PC-3 (cell line): ENCODE measurements at regions not wholly inside any gene's neighbourhood (a gene's known extent, or its start where the extent isn't known, plus 50 kb on each side); places are given as distances from the start of the nearest gene placed in this dataset.
"Not testable (repeated sequence)": the region's sequence is repeated elsewhere in the genome, so short reads cannot be mapped to it uniquely, and the experiment has no call there.

Experiments used
- ATAC-seq: fragments of 200-7000 bp; cut with Tn5 transposase; 2 replicates; pipeline ENCODE4 v1.9.1; 2020; ENCODE audit warnings: mild to moderate bottlenecking, moderate library complexity
- BruUV-seq: library from RNA; stranded (reverse); fragments of 400-500 nt; replicated peaks from 2 replicates; lab custom pipeline; 2021; lab: Mats Ljungman, UMichigan
- CTCF ChIA-PET: fragments of 300-600 bp; sonication (Branson Sonifier 250); formaldehyde crosslinking; loops from one replicate; lab custom pipeline; 2022; ENCODE audit warnings: antibody characterized with exemption; lab: Charles Lee
- POLR2A ChIA-PET: fragments of 300-600 bp; sonication (Branson Sonifier 250); formaldehyde crosslinking; loops from one replicate; lab custom pipeline; 2022; ENCODE audit warnings: antibody characterized with exemption; ENCODE audit not compliant: unreplicated experiment; lab: Charles Lee
- DNase-seq: peaks from one replicate; pipeline ENCODE4 v3.0.0-alpha.2; 2015
- H2AFZ ChIP-seq: fragments of 300-600 bp; sonication (generic); 2 replicates; pipeline ENCODE4 v1.6.0; 2016; ENCODE audit warnings: antibody characterized with exemption, low read length
- H3F3A ChIP-seq: fragments of 300-600 bp; sonication (generic); one replicate; pipeline ENCODE4 v1.6.0; 2017; ENCODE audit warnings: antibody characterized with exemption, low read length, control low read depth, mild to moderate bottlenecking; ENCODE audit not compliant: unreplicated experiment
- H3K27ac ChIP-seq: fragments of 300-600 bp; sonication (generic); 2 replicates; pipeline ENCODE4 v1.5.1; 2016; ENCODE audit warnings: mild to moderate bottlenecking, low read length
- H3K27me3 ChIP-seq: fragments of 300-600 bp; sonication (generic); 2 replicates; pipeline ENCODE4 v1.6.1; 2016; ENCODE audit warnings: low read length, mixed read lengths
- H3K36me3 ChIP-seq: fragments of 300-600 bp; sonication (generic); 2 replicates; pipeline ENCODE4 v1.6.1; 2016; ENCODE audit warnings: low read depth, mixed run types, low read length, mixed read lengths
- H3K4me1 ChIP-seq: fragments of 300-600 bp; sonication (generic); 2 replicates; pipeline ENCODE4 v1.5.1; 2016; ENCODE audit warnings: low read length; ENCODE audit not compliant: insufficient read depth
- H3K4me2 ChIP-seq: fragments of 300-600 bp; sonication (generic); 2 replicates; pipeline ENCODE4 v1.6.0; 2016; ENCODE audit warnings: low read length
- H3K4me3 ChIP-seq: fragments of 300-600 bp; sonication (generic); 2 replicates; pipeline ENCODE4 v1.5.1; 2016; ENCODE audit warnings: mild to moderate bottlenecking, low read length, mixed read lengths
- H3K79me2 ChIP-seq: fragments of 300-600 bp; sonication (generic); 2 replicates; pipeline ENCODE4 v1.6.1; 2017; ENCODE audit warnings: low read length, mixed read lengths
- H3K9ac ChIP-seq: fragments of 300-600 bp; sonication (generic); 2 replicates; pipeline ENCODE4 v1.6.0; 2016; ENCODE audit warnings: mild to moderate bottlenecking, low read length
- H3K9me2 ChIP-seq: fragments of 300-600 bp; sonication (generic); replicated peaks from 2 replicates; pipeline ENCODE4 v1.6.1; 2016; ENCODE audit warnings: mixed run types, low read length, mixed read lengths
- H3K9me3 ChIP-seq: fragments of 300-600 bp; sonication (generic); 2 replicates; pipeline ENCODE4 v1.6.1; 2016; ENCODE audit warnings: low read length, mixed read lengths
- H4K20me1 ChIP-seq: fragments of 300-600 bp; sonication (generic); 2 replicates; pipeline ENCODE4 v1.6.1; 2016; ENCODE audit warnings: low read length, mixed read lengths
- CTCF ChIP-seq: fragments of 300-600 bp; sonication (generic); conservative IDR thresholded peaks from 2 replicates; pipeline ENCODE4 v1.5.1; 2017; ENCODE audit warnings: antibody characterized with exemption, low read depth, mild to moderate bottlenecking, low read length
- EZH2 ChIP-seq: fragments of 300-600 bp; sonication (generic); IDR thresholded peaks from one replicate; pipeline ENCODE4 v1.6.1; 2017; ENCODE audit warnings: antibody characterized with exemption, mild to moderate bottlenecking, low read length; ENCODE audit not compliant: unreplicated experiment
- EZH2phosphoT487 ChIP-seq: fragments of 300-600 bp; sonication (generic); IDR thresholded peaks from 2 replicates; pipeline ENCODE4 v1.6.1; 2018; ENCODE audit warnings: mild to moderate bottlenecking, antibody characterized with exemption, low read length, borderline replicate concordance
- intact Hi-C: fragments of 100-400 bp; cut with micrococcal nuclease; formaldehyde crosslinking; loops from 2 replicates; pipeline ENCODE4 v1.9.0; 2023

- DNase-seq = no peak
- Histone ChIP-seq H2AFZ (no peak overlapping the region), H3K4me1 (no peaks in the 10 kb centered on the region), H3K27me3 (no peaks in the 10 kb centered on the region), H3K36me3 (no peaks in the 10 kb centered on the region), H3F3A (no peaks in the 10 kb centered on the region), H3K79me2 (no peaks in the 10 kb centered on the region), H3K9ac (no peak overlapping the region), H3K4me2 (no peak overlapping the region), H3K27ac (no peak overlapping the region), H4K20me1 (no peaks in the 10 kb centered on the region), H3K9me2 (no peaks in the 10 kb centered on the region), H3K4me3 (no peak overlapping the region), H3K9me3 (no peaks in the 10 kb centered on the region)
- BruUV-seq = no TSS peak
- no peak for ATAC-seq
- CTCF ChIA-PET = no interaction called here
- no peak for TF ChIP-seq EZH2
- intact Hi-C loops = no loop called here
- POLR2A ChIA-PET = no interaction called here
Observed at GRCh38 chr3:20931834-20932233, 745.8 kb upstream of the SGO1 start.

GRCh38 chr3:20930034-20930433 is 744.0 kb upstream of the SGO1 start:
- BruUV-seq = no TSS peak
- Histone ChIP-seq H3F3A (no peaks in the 10 kb centered on the region), H3K9ac (no peak overlapping the region), H3K27ac (no peak overlapping the region), H4K20me1 (no peaks in the 10 kb centered on the region), H3K9me3 (no peaks in the 10 kb centered on the region), H3K79me2 (no peaks in the 10 kb centered on the region), H3K9me2 (no peaks in the 10 kb centered on the region), H3K36me3 (no peaks in the 10 kb centered on the region), H3K4me1 (no peaks in the 10 kb centered on the region), H3K27me3 (no peaks in the 10 kb centered on the region), H3K4me2 (no peak overlapping the region), H3K4me3 (no peak overlapping the region), H2AFZ (no peak overlapping the region)
- ChIA-PET POLR2A (no interaction called here), CTCF (no interaction called here)
- 0 out of 2 replicates have a peak, but pooled peaks have one; percentile 37 for ATAC-seq
- intact Hi-C loops = loop anchor here (1.0 kb wide), 1 partner anchor 420 kb away; no protein-coding TSS in a partner anchor
- TF ChIP-seq CTCF = peak; percentile 66
- TF ChIP-seq EZH2 = no peak
- peak; percentile 37 for DNase-seq

GRCh38 chr3:20924646-20925385 is 738.8 kb upstream of the SGO1 start:
- Histone ChIP-seq H3F3A (no peaks in the 10 kb centered on the region), H3K9me3 (no peaks in the 10 kb centered on the region), H3K27ac (no peak overlapping the region), H3K4me3 (no peak overlapping the region), H2AFZ (no peak overlapping the region), H3K36me3 (no peaks in the 10 kb centered on the region), H3K9ac (no peak overlapping the region), H3K79me2 (no peaks in the 10 kb centered on the region), H3K27me3 (no peaks in the 10 kb centered on the region), H4K20me1 (no peaks in the 10 kb centered on the region), H3K4me1 (no peaks in the 10 kb centered on the region), H3K9me2 (no peaks in the 10 kb centered on the region), H3K4me2 (no peak overlapping the region)
- no peak for TF ChIP-seq EZH2phosphoT487
- no peak for TF ChIP-seq EZH2
- TF ChIP-seq CTCF = no peak
- DNase-seq (no peak), ATAC-seq (no peak)
- intact Hi-C loops = no loop called here
- no TSS peak for BruUV-seq
- CTCF ChIA-PET = no interaction called here
- POLR2A ChIA-PET = no interaction called here

GRCh38 chr3:20921112-20921511 is 735.1 kb upstream of the SGO1 start:
- H3K4me1 ChIP-seq, H3K79me2 ChIP-seq, H3K27me3 ChIP-seq, H3K9ac ChIP-seq, ATAC-seq, H3K27ac ChIP-seq, H3K9me3 ChIP-seq, POLR2A ChIA-PET, H3K4me3 ChIP-seq, H3K36me3 ChIP-seq, H3F3A ChIP-seq, H3K4me2 ChIP-seq, BruUV-seq, intact Hi-C loops, DNase-seq, H2AFZ ChIP-seq, H3K9me2 ChIP-seq, H4K20me1 ChIP-seq, CTCF ChIA-PET: not testable (repeated sequence)
